Keratinocyte (primary cell): ENCODE measurements at regions not wholly inside any gene's neighbourhood (a gene's known extent, or its start where the extent isn't known, plus 50 kb on each side); places are given as distances from the start of the nearest gene placed in this dataset.

Experiments
- DNase-seq: peaks from one replicate; pipeline ENCODE4 v3.0.0-alpha.2; 2011; ENCODE audit warnings: low read depth, missing footprints, low spot score
- FAIRE-seq: peaks from 2 replicates; lab custom pipeline; 2011; peaks lifted over from hg19 to GRCh38; lab: Jason Lieb, UNC
- H2AFZ ChIP-seq: 2 replicates; pipeline ENCODE4 v1.6.0; 2012; ENCODE audit warnings: low read length, control low read depth, inconsistent platforms; ENCODE audit not compliant: control insufficient read depth
- H3K27ac ChIP-seq: 2 replicates; pipeline ENCODE4 v1.5.1; 2011; ENCODE audit warnings: low read length; ENCODE audit not compliant: control insufficient read depth, insufficient read depth
- H3K27me3 ChIP-seq: 3 replicates; pipeline ENCODE4 v1.6.0; 2011; ENCODE audit warnings: low read length; ENCODE audit not compliant: control insufficient read depth, insufficient read depth; ENCODE audit errors: extremely low read depth
- H3K36me3 ChIP-seq, 2 experiments: 2 replicates in 1 of 2; 3 replicates in 1 of 2; pipeline ENCODE4 v1.5.1; 2011; ENCODE audit warnings: low read length in 2 of 2, mild to moderate bottlenecking in 1 of 2; ENCODE audit not compliant: control insufficient read depth in 2 of 2, insufficient read depth in 2 of 2; ENCODE audit errors: extremely low read depth in 1 of 2
- H3K4me1 ChIP-seq: 3 replicates; pipeline ENCODE4 v1.5.1; 2011; ENCODE audit warnings: low read length; ENCODE audit not compliant: control insufficient read depth, insufficient read depth; ENCODE audit errors: extremely low read depth
- H3K4me2 ChIP-seq: 3 replicates; pipeline ENCODE4 v1.6.0; 2011; ENCODE audit warnings: low read depth, low read length; ENCODE audit not compliant: control insufficient read depth, insufficient read depth; ENCODE audit errors: extremely low read depth
- H3K4me3 ChIP-seq, 3 experiments: fragments of 200-600 bp in 1 of 3; sonication (generic) in 1 of 3; 2 replicates in 2 of 3; 3 replicates in 1 of 3; pipeline ENCODE4 v1.5.1; 2011 to 2016; ENCODE audit warnings: low read length in 3 of 3, mild to moderate bottlenecking in 3 of 3, control low read depth in 2 of 3, inconsistent platforms in 1 of 3, low read depth in 1 of 3, mixed read lengths in 1 of 3, mixed run types in 1 of 3, moderate library complexity in 1 of 3; ENCODE audit not compliant: control insufficient read depth in 2 of 3, insufficient read depth in 2 of 3; ENCODE audit errors: extremely low read depth in 1 of 3
- H3K79me2 ChIP-seq: 2 replicates; pipeline ENCODE4 v1.6.0; 2012; ENCODE audit warnings: low read length; ENCODE audit not compliant: control insufficient read depth, insufficient read depth
- H3K9ac ChIP-seq: 3 replicates; pipeline ENCODE4 v1.6.0; 2011; ENCODE audit warnings: low read length; ENCODE audit not compliant: control insufficient read depth, insufficient read depth; ENCODE audit errors: extremely low read depth
- H3K9me1 ChIP-seq: 3 replicates; pipeline ENCODE4 v1.6.0; 2011; ENCODE audit warnings: low read length; ENCODE audit not compliant: control insufficient read depth, insufficient read depth; ENCODE audit errors: extremely low read depth
- H3K9me3 ChIP-seq: 2 replicates; pipeline ENCODE4 v1.5.1; 2012; ENCODE audit warnings: low read depth, low read length; ENCODE audit not compliant: control insufficient read depth
- H4K20me1 ChIP-seq: 3 replicates; pipeline ENCODE4 v1.6.0; 2011; ENCODE audit warnings: low read length; ENCODE audit not compliant: control insufficient read depth, insufficient read depth; ENCODE audit errors: extremely low read depth
- EZH2 ChIP-seq: IDR thresholded peaks from one replicate; pipeline ENCODE4 v1.6.1; 2012; ENCODE audit warnings: inconsistent platforms, mild to moderate bottlenecking, low read length, moderate library complexity
- dilution Hi-C: fragments of 300-500 bp; cut with MboI; formaldehyde crosslinking; loops from one replicate; pipeline ENCODE4 v1.7.0; 2020; ENCODE audit warnings: low sequenced_read_pairs; ENCODE audit not compliant: extremely low pct_ligation_motif_present
- TF ChIP-seq, protein P1 (sequence below), 3 experiments: IDR thresholded peaks in 1 of 3; conservative IDR thresholded peaks in 1 of 3; optimal IDR thresholded peaks in 1 of 3; 2 replicates in 2 of 3; 3 replicates in 1 of 3; pipeline versions ENCODE3 to v1.5.1; 2011; ENCODE audit warnings: low read length in 3 of 3, mild to moderate bottlenecking in 3 of 3, moderate library complexity in 2 of 3, control low read depth in 1 of 3, inconsistent platforms in 1 of 3; ENCODE audit not compliant: insufficient read depth in 2 of 3; ENCODE audit errors: extremely low read depth in 1 of 3

DNA sequence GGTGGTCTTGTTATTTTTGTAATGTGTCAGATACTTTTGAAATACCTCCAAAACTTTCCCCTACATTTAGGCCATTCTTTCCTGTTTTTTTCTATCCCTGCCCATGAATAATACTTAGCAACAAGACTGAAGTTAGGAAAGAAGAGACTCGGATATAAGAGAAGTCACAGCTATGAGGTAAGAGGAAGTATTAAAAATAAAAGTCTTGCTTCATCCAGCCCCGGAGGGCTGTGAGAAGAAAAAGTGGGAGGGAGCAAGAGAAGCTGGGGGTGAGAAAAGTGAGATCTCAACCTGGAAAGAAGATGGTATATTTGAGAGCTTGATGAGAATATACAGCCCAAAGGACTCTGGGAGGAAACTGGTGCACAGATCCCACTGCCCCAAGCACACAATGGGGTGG, 213.5 kb upstream of the CDIN1 start:
- H2AFZ ChIP-seq = no peak overlapping the region
- H4K20me1 ChIP-seq = no peaks in the 10 kb centered on the region
- H3K4me3 ChIP-seq = no peak overlapping the region
- H3K36me3 ChIP-seq = no peaks in the 10 kb centered on the region
- no peaks in the 10 kb centered on the region for H3K79me2 ChIP-seq
- no peaks in the 10 kb centered on the region for H3K27me3 ChIP-seq
- DNase-seq = no peak
- TF ChIP-seq, protein P1, sequence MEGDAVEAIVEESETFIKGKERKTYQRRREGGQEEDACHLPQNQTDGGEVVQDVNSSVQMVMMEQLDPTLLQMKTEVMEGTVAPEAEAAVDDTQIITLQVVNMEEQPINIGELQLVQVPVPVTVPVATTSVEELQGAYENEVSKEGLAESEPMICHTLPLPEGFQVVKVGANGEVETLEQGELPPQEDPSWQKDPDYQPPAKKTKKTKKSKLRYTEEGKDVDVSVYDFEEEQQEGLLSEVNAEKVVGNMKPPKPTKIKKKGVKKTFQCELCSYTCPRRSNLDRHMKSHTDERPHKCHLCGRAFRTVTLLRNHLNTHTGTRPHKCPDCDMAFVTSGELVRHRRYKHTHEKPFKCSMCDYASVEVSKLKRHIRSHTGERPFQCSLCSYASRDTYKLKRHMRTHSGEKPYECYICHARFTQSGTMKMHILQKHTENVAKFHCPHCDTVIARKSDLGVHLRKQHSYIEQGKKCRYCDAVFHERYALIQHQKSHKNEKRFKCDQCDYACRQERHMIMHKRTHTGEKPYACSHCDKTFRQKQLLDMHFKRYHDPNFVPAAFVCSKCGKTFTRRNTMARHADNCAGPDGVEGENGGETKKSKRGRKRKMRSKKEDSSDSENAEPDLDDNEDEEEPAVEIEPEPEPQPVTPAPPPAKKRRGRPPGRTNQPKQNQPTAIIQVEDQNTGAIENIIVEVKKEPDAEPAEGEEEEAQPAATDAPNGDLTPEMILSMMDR (optimal IDR thresholded peaks at IDR 0.05 in 1 of 3, IDR thresholded peaks at IDR 0.05 in 1 of 3, conservative IDR thresholded peaks at IDR 0.05 in 1 of 3; ENCODE audit: extremely low read depth in 1 of 3, insufficient read depth in 2 of 3, low read length in 3 of 3) = no peak
- no peak for TF ChIP-seq EZH2
- no peaks in the 10 kb centered on the region for H3K9me1 ChIP-seq
- H3K27ac ChIP-seq = no peak overlapping the region
- dilution Hi-C loops = no loop called here
- H3K4me2 ChIP-seq = no peak overlapping the region
- H3K4me1 ChIP-seq = peaks cover 11% of the 10 kb centered on the region
- H3K9ac ChIP-seq = no peak overlapping the region
- FAIRE-seq = no peak
- H3K9me3 ChIP-seq = no peaks in the 10 kb centered on the region

DNA sequence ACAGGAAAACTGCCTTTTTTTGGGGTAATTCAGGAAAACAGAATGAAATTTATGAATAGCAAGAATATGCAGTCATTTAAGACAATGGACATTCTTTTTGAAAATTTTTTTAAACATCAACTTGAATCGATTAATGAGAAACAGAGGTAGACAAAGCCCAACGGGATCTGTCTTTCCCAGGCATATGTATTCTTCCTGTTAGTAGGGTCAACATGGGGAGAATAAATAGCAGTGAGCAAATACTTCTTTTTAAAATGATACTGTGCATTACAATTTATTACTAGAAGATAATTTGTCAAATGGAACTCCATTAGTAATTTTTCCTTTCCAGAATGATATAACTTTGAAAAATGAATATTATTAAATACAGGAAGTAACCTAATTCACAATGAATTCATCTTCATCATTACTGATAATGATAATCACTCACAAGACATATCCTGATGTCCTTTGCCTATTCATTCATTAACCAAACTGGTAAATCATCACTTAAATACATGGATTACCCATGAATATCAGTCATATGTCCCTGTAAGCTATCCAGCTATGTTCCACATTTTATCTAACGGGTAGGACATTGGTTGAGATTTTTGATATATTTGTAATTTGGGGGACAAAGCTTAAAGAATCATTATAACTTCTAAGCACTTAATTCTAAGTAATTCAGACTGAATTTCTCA, 209.2 kb upstream of the CDIN1 start:
- DNase-seq (no peak), FAIRE-seq (no peak)
- H3K4me1 ChIP-seq = peaks cover 11% of the 10 kb centered on the region
- H3K27ac ChIP-seq = peak overlapping the region; percentile 7
- H3K27me3 ChIP-seq = no peaks in the 10 kb centered on the region
- TF ChIP-seq, protein P1 (optimal IDR thresholded peaks at IDR 0.05 in 1 of 3, IDR thresholded peaks at IDR 0.05 in 1 of 3, conservative IDR thresholded peaks at IDR 0.05 in 1 of 3; ENCODE audit: extremely low read depth in 1 of 3, insufficient read depth in 2 of 3, low read length in 3 of 3) = no peak
- no peak for TF ChIP-seq EZH2
- dilution Hi-C loops = no loop called here
- H3K4me2 ChIP-seq = peak overlapping the region; percentile 7
- H4K20me1 ChIP-seq = no peaks in the 10 kb centered on the region
- no peaks in the 10 kb centered on the region for H3K79me2 ChIP-seq
- H3K4me3 ChIP-seq = no peak overlapping the region
- H2AFZ ChIP-seq = no peak overlapping the region
- no peaks in the 10 kb centered on the region for H3K36me3 ChIP-seq
- no peaks in the 10 kb centered on the region for H3K9me1 ChIP-seq
- no peak overlapping the region for H3K9ac ChIP-seq
- H3K9me3 ChIP-seq = no peaks in the 10 kb centered on the region
